D721Med (cell line): ENCODE measurements at regions not wholly inside any gene's neighbourhood (a gene's known extent, or its start where the extent isn't known, plus 50 kb on each side); places are given as distances from the start of the nearest gene placed in this dataset.

ENCODE experiments used
- DNase-seq: peaks from one replicate; pipeline ENCODE4 v3.0.0; 2011; ENCODE audit warnings: low spot score; ENCODE audit not compliant: insufficient read length
- FAIRE-seq: peaks from 2 replicates; lab custom pipeline; 2011; peaks lifted over from hg19 to GRCh38; lab: Jason Lieb, UNC
- TF ChIP-seq, protein P1 (sequence below): IDR thresholded peaks from 2 replicates; pipeline ENCODE4 v1.5.1; 2012; ENCODE audit warnings: mild to moderate bottlenecking, control low read depth; ENCODE audit not compliant: insufficient read depth; ENCODE audit errors: missing control alignments

DNA sequence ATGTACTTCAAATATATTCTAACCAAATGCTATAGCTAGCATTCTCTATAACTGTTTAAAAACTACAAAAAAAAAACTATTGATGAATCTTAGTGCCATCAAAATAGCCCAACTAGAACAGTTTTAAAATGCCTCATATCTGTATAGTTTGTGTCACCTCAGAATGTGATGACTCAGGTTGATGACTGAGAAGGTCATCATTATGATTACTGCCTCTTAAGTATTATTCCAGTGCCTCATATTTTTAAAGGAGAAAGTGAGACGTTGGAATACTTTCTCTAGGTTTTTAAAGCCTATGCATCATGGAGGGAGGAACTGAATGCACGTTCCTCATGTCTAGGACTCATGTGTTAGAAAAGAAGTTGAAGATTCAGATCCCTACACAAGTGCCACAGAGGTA, 88.2 kb downstream of the TMA16 start:
- TF ChIP-seq, protein P1, sequence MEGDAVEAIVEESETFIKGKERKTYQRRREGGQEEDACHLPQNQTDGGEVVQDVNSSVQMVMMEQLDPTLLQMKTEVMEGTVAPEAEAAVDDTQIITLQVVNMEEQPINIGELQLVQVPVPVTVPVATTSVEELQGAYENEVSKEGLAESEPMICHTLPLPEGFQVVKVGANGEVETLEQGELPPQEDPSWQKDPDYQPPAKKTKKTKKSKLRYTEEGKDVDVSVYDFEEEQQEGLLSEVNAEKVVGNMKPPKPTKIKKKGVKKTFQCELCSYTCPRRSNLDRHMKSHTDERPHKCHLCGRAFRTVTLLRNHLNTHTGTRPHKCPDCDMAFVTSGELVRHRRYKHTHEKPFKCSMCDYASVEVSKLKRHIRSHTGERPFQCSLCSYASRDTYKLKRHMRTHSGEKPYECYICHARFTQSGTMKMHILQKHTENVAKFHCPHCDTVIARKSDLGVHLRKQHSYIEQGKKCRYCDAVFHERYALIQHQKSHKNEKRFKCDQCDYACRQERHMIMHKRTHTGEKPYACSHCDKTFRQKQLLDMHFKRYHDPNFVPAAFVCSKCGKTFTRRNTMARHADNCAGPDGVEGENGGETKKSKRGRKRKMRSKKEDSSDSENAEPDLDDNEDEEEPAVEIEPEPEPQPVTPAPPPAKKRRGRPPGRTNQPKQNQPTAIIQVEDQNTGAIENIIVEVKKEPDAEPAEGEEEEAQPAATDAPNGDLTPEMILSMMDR: no peak
- FAIRE-seq (peak; percentile 55), DNase-seq (no peak)

DNA sequence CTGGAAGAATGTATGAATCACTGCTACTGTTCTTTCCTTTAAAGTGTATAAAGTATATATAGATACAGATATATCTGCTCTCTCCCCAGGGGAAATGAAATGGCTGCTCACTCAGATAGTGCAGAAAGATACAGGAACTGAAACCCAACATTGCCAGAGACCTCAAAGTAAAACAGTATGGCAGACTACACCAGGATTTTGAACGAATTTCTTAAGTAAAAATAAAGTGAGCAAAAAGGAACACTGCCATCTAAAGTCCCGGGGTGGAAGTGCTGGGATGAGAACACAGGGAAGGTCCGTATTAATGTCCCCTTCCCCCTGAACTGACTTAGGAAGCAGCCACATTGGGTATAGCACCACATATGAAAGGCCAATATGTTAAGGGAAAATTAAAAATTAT, 93.4 kb downstream of the TMA16 start:
- FAIRE-seq (no peak), DNase-seq (no peak)
- TF ChIP-seq, protein P1: no peak

GRCh38 chr4:163588532-163588931, 94.0 kb downstream of the TMA16 start:
- DNase-seq (no peak), FAIRE-seq (no peak)
- TF ChIP-seq, protein P1: no peak

- no peak for DNase-seq
- TF ChIP-seq, protein P1: no peak
- no peak for FAIRE-seq
Measured at GRCh38 chr4:163590103-163590502, 95.6 kb downstream of the TMA16 start.

DNA sequence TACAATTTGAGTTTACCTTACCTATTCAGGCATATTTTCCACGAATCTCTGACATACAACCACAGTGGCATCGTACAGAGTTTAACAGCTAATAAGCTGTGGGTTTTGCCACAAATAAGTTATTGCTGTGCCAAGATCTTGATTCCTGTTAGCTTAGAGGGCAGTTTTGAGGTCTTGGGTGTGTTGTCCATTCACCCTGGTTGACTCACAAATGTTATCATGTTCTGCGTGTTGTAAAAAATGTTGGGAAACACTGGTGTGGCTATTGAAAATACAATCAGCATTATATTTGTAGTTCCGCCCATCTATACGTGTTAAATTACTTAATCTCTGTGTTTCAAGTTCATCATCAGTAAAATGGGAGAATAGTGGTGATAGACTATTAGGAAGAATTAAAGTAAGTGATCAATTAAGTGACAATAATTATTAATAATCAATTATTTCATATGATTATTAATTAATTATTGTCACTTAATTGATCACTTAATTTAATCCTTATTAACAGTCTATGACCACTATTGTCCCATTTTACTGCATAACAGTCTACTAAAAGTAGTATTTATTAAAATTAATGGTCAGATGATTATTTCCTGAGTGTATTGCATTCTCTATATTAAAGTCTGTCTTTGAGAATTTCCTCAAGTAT, 96.3 kb downstream of the TMA16 start:
- TF ChIP-seq, protein P1: no peak
- DNase-seq (no peak), FAIRE-seq (no peak)

DNA sequence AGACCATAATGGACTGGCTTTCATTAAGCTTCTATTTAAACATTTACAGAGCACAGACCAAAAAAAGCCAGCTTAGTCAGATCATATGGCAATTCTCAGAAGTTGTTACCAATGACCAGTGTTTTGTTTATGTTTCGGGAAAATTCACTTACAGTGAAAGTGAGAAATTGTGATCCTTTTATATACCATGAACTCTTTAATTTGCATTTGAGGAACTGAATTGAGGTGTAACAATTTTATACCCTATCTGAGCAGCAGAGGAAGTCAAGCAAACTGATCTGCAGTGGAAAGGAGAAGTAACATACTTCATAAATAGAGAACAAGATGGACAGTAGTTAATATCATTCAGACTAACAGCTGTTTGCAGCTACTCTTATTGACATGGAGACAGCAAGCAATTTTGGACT, 97.1 kb downstream of the TMA16 start:
- no peak for FAIRE-seq
- DNase-seq: no peak
- TF ChIP-seq, protein P1: no peak

DNA sequence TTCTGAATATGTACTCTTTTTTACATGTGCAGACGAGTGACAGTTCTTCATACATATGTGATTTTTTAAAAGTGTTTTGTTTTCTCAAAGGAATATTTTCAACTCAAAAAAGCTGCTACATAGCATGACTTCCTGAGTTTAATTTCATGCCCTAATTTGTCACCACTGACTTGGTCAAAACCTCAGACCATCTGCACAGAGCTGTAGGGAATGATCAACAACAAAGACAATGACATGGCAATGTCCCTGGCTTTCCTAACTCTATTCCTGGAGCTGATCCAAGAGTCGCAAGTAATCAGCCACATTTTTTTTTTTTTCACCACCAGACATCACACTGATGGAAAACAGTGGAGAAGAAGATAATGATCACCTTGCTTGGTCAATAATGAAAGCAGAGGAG, 97.7 kb downstream of the TMA16 start:
- no peak for DNase-seq
- TF ChIP-seq, protein P1: no peak
- peak; percentile 44 for FAIRE-seq
